ENCODE measurements at regions not wholly inside any gene's neighbourhood (a gene's known extent, or its start where the extent isn't known, plus 50 kb on each side); places are given as distances from the start of the nearest gene placed in this dataset.

GRCh38 chr10:107809889-107810288 lies 645.4 kb upstream of the SORCS1 start:
- no peak for TF ChIP-seq CTCF (IDR thresholded peaks at IDR 0.05 in 8 of 11, conservative IDR thresholded peaks at IDR 0.05 in 3 of 11)
- no peak for TF ChIP-seq POLR2AphosphoS5 (IDR thresholded peaks at IDR 0.05)

All from spleen (tissue), 7 donors.